H9 (cell line): ENCODE measurements at regions not wholly inside any gene's neighbourhood (a gene's known extent, or its start where the extent isn't known, plus 50 kb on each side); places are given as distances from the start of the nearest gene placed in this dataset.

Experiments used
- DNase-seq: peaks from one replicate; pipeline ENCODE4 v3.0.0-alpha.2; 2017
- H2AFZ ChIP-seq: one replicate; pipeline ENCODE4 v1.6.1; 2013; ENCODE audit warnings: mild to moderate bottlenecking, low read length, control low read depth, moderate library complexity
- H2AK5ac ChIP-seq: 2 replicates; pipeline ENCODE4 v1.6.1; 2013; ENCODE audit warnings: low read length, control low read depth, mixed read lengths; ENCODE audit not compliant: insufficient read length
- H2BK120ac ChIP-seq: one replicate; pipeline ENCODE4 v1.6.1; 2013; ENCODE audit warnings: low read depth, mild to moderate bottlenecking, low read length, control low read depth, inconsistent platforms; ENCODE audit not compliant: poor library complexity, severe bottlenecking
- H2BK12ac ChIP-seq: 2 replicates; pipeline ENCODE4 v1.6.1; 2013; ENCODE audit warnings: low read length, control low read depth, mixed read lengths, low read depth; ENCODE audit not compliant: insufficient read length
- H2BK15ac ChIP-seq: 2 replicates; pipeline ENCODE4 v1.6.1; 2013; ENCODE audit warnings: low read depth, low read length, control low read depth
- H2BK20ac ChIP-seq: one replicate; pipeline ENCODE4 v1.6.1; 2013; ENCODE audit warnings: low read depth, mild to moderate bottlenecking, low read length, control low read depth, inconsistent platforms; ENCODE audit not compliant: poor library complexity, severe bottlenecking
- H2BK5ac ChIP-seq: 2 replicates; pipeline ENCODE4 v1.6.1; 2013; ENCODE audit warnings: low read length, control low read depth, mixed read lengths; ENCODE audit not compliant: insufficient read length
- H3K14ac ChIP-seq: 2 replicates; pipeline ENCODE4 v1.6.1; 2013; ENCODE audit warnings: low read length, control low read depth; ENCODE audit not compliant: insufficient read depth
- H3K18ac ChIP-seq: 2 replicates; pipeline ENCODE4 v1.6.1; 2013; ENCODE audit warnings: low read depth, mild to moderate bottlenecking, mixed read lengths, low read length, control low read depth; ENCODE audit not compliant: insufficient read length
- H3K23ac ChIP-seq: 2 replicates; pipeline ENCODE4 v1.6.1; 2013; ENCODE audit warnings: low read length, control low read depth, mixed read lengths, low read depth; ENCODE audit not compliant: insufficient read length
- H3K23me2 ChIP-seq: 2 replicates; pipeline ENCODE4 v1.6.1; 2013; ENCODE audit warnings: low read depth, mild to moderate bottlenecking, mixed read lengths, low read length, control low read depth; ENCODE audit not compliant: insufficient read length, poor library complexity, severe bottlenecking
- H3K27ac ChIP-seq: 2 replicates; pipeline ENCODE4 v1.5.1; 2013; ENCODE audit warnings: low read length, control low read depth, mixed read lengths, low read depth; ENCODE audit not compliant: insufficient read length
- H3K27me3 ChIP-seq: 2 replicates; pipeline ENCODE4 v1.6.1; 2013; ENCODE audit warnings: low read length, control low read depth, inconsistent platforms; ENCODE audit not compliant: insufficient read depth
- H3K4ac ChIP-seq: 2 replicates; pipeline ENCODE4 v1.6.1; 2013; ENCODE audit warnings: low read depth, mild to moderate bottlenecking, control low read depth, inconsistent platforms, low read length, moderate library complexity
- H3K4me1 ChIP-seq: 2 replicates; pipeline ENCODE4 v1.6.1; 2013; ENCODE audit warnings: low read length, control low read depth, inconsistent platforms; ENCODE audit not compliant: insufficient read depth
- H3K4me2 ChIP-seq: 2 replicates; pipeline ENCODE4 v1.6.1; 2013; ENCODE audit warnings: low read length, control low read depth, mixed read lengths; ENCODE audit not compliant: insufficient read length, insufficient read depth
- H3K56ac ChIP-seq: 2 replicates; pipeline ENCODE4 v1.6.1; 2013; ENCODE audit warnings: low read depth, mild to moderate bottlenecking, mixed read lengths, low read length, control low read depth; ENCODE audit not compliant: insufficient read length
- H3K79me1 ChIP-seq: 2 replicates; pipeline ENCODE4 v1.6.1; 2013; ENCODE audit warnings: low read depth, mild to moderate bottlenecking, moderate library complexity, low read length, control low read depth, inconsistent platforms; ENCODE audit not compliant: insufficient read depth, poor library complexity, severe bottlenecking
- H3K79me2 ChIP-seq: 2 replicates; pipeline ENCODE4 v1.6.1; 2013; ENCODE audit warnings: low read length, control low read depth, inconsistent platforms; ENCODE audit not compliant: insufficient read depth
- H3K9ac ChIP-seq: 2 replicates; pipeline ENCODE4 v1.6.1; 2013; ENCODE audit warnings: low read length, control low read depth, mixed read lengths; ENCODE audit not compliant: insufficient read length; ENCODE audit errors: extremely low read depth
- H3K9me3 ChIP-seq: one replicate; pipeline ENCODE4 v1.6.1; 2013; ENCODE audit warnings: low read depth, low read length, inconsistent platforms; ENCODE audit not compliant: control insufficient read depth
- H3T11ph ChIP-seq: one replicate; pipeline ENCODE4 v1.6.1; 2013; ENCODE audit warnings: mild to moderate bottlenecking, low read length, control low read depth, inconsistent platforms
- H4K20me1 ChIP-seq: one replicate; pipeline ENCODE4 v1.6.1; 2013; ENCODE audit not compliant: control insufficient read depth, insufficient read length, insufficient read depth
- H4K5ac ChIP-seq: 2 replicates; pipeline ENCODE4 v1.6.1; 2013; ENCODE audit warnings: low read depth, mild to moderate bottlenecking, mixed read lengths, low read length, control low read depth; ENCODE audit not compliant: insufficient read length
- H4K8ac ChIP-seq: replicated peaks from 2 replicates; pipeline ENCODE4 v1.6.1; 2013; ENCODE audit warnings: low read length, control low read depth, mixed read lengths, low read depth; ENCODE audit not compliant: insufficient read length
- H4K91ac ChIP-seq: 2 replicates; pipeline ENCODE4 v1.6.1; 2013; ENCODE audit warnings: low read depth, mild to moderate bottlenecking, moderate library complexity, mixed read lengths, low read length, control low read depth; ENCODE audit not compliant: insufficient read length
- H3K27ac Mint-ChIP-seq, 3 experiments: 2 replicates in 2 of 3; 3 replicates in 1 of 3; pipeline ENCODE4 v1.8.0; 2020 to 2021; ENCODE audit warnings: mixed read lengths in 3 of 3, mild to moderate bottlenecking in 1 of 3, moderate library complexity in 1 of 3
- H3K27me3 Mint-ChIP-seq: 2 replicates; pipeline ENCODE4 v1.8.0; 2021; ENCODE audit warnings: low read depth, mild to moderate bottlenecking, moderate library complexity, mixed read lengths
- H3K36me3 Mint-ChIP-seq, 3 experiments: 2 replicates in 2 of 3; 3 replicates in 1 of 3; pipeline ENCODE4 v1.8.0; 2020 to 2021; ENCODE audit warnings: low read depth in 3 of 3, mixed read lengths in 3 of 3; ENCODE audit not compliant: insufficient read depth in 1 of 3
- H3K4me1 Mint-ChIP-seq, 2 experiments: 2 replicates each; pipeline ENCODE4 v1.8.0; 2020; ENCODE audit warnings: mixed read lengths in 2 of 2
- H3K4me3 Mint-ChIP-seq, 2 experiments: 2 replicates in 1 of 2; 3 replicates in 1 of 2; pipeline ENCODE4 v1.8.0; 2020 to 2021; ENCODE audit warnings: mild to moderate bottlenecking in 2 of 2, mixed read lengths in 2 of 2, moderate library complexity in 1 of 2
- H3K9me3 Mint-ChIP-seq, 2 experiments: 2 replicates in 1 of 2; 3 replicates in 1 of 2; pipeline ENCODE4 v1.8.0; 2020; ENCODE audit warnings: mild to moderate bottlenecking in 2 of 2, mixed read lengths in 2 of 2, moderate library complexity in 1 of 2
- CTCF ChIP-seq: fragments of 200-600 bp; sonication (generic); conservative IDR thresholded peaks from 3 replicates; pipeline ENCODE4 v1.8.0; 2021; ENCODE audit warnings: antibody characterized with exemption, mild to moderate bottlenecking
- WGBS: extraction: QIAGEN DNeasy Blood & Tissue Kit; methylation state at CpG from one replicate; pipeline ENCODE4 v1.1.7; 2013; ENCODE audit warnings: missing lambda C conversion rate, low lambda C conversion rate, mixed read lengths; ENCODE audit not compliant: insufficient read length; ENCODE audit errors: extremely low coverage; 5-methylcytosine and 5-hydroxymethylcytosine counted together

DNA sequence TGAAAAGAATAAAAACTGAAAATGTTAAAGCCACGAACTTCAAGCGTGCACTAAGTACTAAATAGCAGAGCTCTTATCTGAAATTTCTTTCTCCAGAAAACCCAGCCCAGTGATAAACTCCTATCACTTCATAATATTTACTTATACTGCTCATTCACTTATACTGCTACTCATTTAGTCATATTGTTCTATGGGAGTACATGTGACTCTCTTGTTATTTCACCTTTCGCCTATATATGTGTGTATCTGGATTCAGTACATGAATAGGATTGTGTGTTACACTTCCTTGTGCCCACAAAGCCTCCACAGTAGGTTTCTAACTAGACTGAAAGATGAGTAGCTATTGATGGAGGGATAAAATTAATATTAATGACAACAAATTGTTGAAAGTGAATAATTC, 526.8 kb upstream of the GRAMD2B start:
- H3K4me1 Mint-ChIP-seq, result peaks cover 0 to 2% of the 10 kb centered on the region in 2 experiments; a peak in 1 of 4 replicates
- H2BK15ac ChIP-seq, result no peak overlapping the region
- no peak overlapping the region for H3K27ac ChIP-seq
- H3K23me2 ChIP-seq, result no peaks in the 10 kb centered on the region
- no peak overlapping the region for H3K14ac ChIP-seq
- H3K56ac ChIP-seq, result no peak overlapping the region
- H4K20me1 ChIP-seq, result no peaks in the 10 kb centered on the region
- H4K91ac ChIP-seq, result no peak overlapping the region
- no peak overlapping the region for H4K5ac ChIP-seq
- no peak overlapping the region for H3K23ac ChIP-seq
- H3K4me1 ChIP-seq, result no peaks in the 10 kb centered on the region
- no peaks in the 10 kb centered on the region for H3K9me3 ChIP-seq
- H3K27me3 ChIP-seq, result no peaks in the 10 kb centered on the region
- DNase-seq, result no peak
- no peaks in the 10 kb centered on the region for H3K79me1 ChIP-seq
- no peak overlapping the region for H3K4me2 ChIP-seq
- WGBS, result no CpG with 5 or more reads among the region's 3 CpGs
- no peaks in the 10 kb centered on the region; a peak in 1 of 7 replicates for H3K36me3 Mint-ChIP-seq
- H2AFZ ChIP-seq, result no peak overlapping the region
- H2BK120ac ChIP-seq, result no peak overlapping the region
- TF ChIP-seq CTCF, result no peak
- H3K9me3 Mint-ChIP-seq, result no peaks in the 10 kb centered on the region
- no peak overlapping the region for H3T11ph ChIP-seq
- no peak overlapping the region for H4K8ac ChIP-seq
- no peak overlapping the region for H2AK5ac ChIP-seq
- no peak overlapping the region for H2BK12ac ChIP-seq
- no peak overlapping the region for H2BK5ac ChIP-seq
- H3K18ac ChIP-seq, result no peak overlapping the region
- no peaks in the 10 kb centered on the region for H3K27me3 Mint-ChIP-seq
- no peaks in the 10 kb centered on the region for H3K79me2 ChIP-seq
- no peak overlapping the region for H3K9ac ChIP-seq
- H2BK20ac ChIP-seq, result no peak overlapping the region
- H3K4ac ChIP-seq, result no peak overlapping the region
- H3K27ac Mint-ChIP-seq, result no peak overlapping the region
- no peak overlapping the region for H3K4me3 Mint-ChIP-seq
